HG02642 (cell line): ENCODE measurements at regions not wholly inside any gene's neighbourhood (a gene's known extent, or its start where the extent isn't known, plus 50 kb on each side); places are given as distances from the start of the nearest gene placed in this dataset.

Experiments used
- ATAC-seq: cut with Tn5 transposase; IDR thresholded peaks from one replicate; pipeline ENCODE4 v1.9.1; 2021; ENCODE audit warnings: mild to moderate bottlenecking; ENCODE audit not compliant: unreplicated experiment, poor library complexity

DNA sequence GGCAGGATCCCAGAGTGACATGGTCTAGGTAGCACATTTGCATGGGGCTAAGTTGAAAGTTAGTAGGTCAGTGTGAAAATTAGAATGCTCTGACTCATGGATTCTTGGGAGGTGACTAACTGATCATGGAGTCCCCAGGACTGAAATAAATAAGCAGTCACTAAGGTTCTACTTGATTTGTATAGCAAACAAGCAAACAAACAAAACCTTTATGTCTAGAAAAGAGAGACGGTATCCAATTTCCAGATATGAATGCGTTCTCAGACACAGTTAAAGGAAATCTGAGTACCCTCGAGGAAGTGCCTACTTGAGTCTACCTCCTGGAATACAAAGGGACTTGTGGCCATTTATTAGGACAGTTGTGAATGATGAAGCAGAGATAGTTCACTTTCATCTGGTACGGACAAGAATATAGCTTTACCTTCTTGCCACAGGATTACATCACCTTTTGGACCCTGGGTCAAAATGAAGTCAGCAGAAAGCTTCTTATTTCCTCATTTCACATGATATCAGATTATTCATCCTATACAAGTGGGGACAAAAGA is 54.3 kb upstream of the AGPS start:
- no peak for ATAC-seq

DNA sequence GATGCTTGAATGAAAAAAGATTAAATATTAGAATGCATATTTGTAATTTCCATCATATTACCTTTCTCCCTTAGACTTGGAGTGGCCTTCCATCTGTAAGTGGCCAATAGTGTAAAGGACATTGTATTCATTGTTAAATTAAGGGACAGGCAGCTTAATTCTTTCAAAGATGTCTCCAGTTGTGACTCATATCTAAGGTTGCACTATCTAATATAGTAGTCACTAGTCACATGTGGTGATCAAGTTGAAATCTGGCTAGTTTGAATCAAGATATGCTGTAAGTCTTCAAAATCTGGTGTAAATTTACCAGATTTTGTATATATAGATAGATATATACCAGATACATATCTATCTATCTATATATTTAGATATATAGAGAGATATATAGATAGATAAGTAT is 52.4 kb upstream of the AGPS start:
- no peak for ATAC-seq

- no peak for ATAC-seq
Observed at GRCh38 chr2:177342736-177343135, 49.8 kb upstream of the AGPS start.
